Dedifferentiated amniotic fluid mesenchymal stem cell (primary cell): ENCODE measurements at regions not wholly inside any gene's neighbourhood (a gene's known extent, or its start where the extent isn't known, plus 50 kb on each side); places are given as distances from the start of the nearest gene placed in this dataset.

Experiments
- DNase-seq: peaks from one replicate; pipeline ENCODE4 v3.0.0-alpha.2; 2016; ENCODE audit errors: extremely low spot score

- no peak for DNase-seq
Measured at GRCh38 chr10:2981361-2981801, 86.0 kb upstream of the PFKP start.

- no peak for DNase-seq
Measured at GRCh38 chr10:2980791-2981360, 86.5 kb upstream of the PFKP start.

GRCh38 chr10:2980116-2980515 is 87.2 kb upstream of the PFKP start:
- no peak for DNase-seq

DNA sequence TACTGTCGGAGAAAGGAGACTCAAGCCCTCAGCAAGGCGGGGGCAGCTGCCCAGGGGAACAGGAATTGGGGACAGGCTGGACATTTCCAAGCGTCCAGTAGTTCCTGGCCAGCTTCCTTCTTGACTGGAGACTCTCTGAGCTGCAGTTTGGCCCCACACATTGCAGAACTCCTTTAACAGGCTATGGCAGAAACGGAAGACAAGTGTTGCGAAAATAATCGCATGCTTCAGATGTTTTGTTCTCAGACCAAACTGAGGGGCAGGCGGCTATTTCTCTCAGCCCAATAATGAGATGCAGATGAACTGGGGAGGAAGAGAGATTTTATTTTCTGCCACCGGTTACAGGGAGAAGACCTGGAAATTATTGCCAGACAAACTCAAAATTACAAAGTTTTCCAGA is 88.0 kb upstream of the PFKP start:
- DNase-seq: no peak

- no peak for DNase-seq
Measured at GRCh38 chr10:2978574-2979273, 88.6 kb upstream of the PFKP start.

- peak; percentile 74 for DNase-seq
Measured at GRCh38 chr10:2978111-2978510, 89.2 kb upstream of the PFKP start.

DNA sequence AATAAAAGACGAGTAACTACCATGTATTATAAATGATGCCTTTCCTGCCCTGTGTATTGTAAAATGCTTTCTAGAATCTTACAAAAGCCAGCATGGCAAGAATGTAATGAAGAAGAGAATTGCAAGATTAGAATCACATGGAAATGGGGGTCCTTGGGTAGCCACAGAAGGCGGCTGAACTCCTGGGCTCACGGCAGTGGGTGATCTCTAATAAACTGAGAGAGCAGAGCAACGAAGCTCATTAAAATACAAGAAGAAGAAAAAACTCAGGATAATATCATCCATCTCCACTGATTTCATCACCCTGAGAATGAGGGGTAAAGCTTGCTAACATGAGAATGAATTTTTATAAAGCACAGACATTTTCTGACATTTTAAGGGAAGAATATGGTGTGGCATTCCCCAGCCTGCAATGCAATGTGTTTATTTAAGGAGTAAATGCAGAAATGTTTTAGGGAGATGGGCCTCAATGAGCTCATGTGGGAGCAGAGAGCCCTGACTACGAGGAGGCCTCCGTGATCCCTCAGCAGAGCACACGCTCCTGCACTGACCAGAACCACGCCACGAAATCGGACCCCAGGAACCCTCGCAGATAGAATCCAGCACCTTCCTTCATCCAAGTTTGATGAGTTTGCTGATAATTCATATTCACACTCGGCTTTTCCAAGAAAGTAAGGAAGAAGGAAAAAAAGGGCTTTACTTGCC is 92.7 kb upstream of the PFKP start:
- no peak for DNase-seq

DNA sequence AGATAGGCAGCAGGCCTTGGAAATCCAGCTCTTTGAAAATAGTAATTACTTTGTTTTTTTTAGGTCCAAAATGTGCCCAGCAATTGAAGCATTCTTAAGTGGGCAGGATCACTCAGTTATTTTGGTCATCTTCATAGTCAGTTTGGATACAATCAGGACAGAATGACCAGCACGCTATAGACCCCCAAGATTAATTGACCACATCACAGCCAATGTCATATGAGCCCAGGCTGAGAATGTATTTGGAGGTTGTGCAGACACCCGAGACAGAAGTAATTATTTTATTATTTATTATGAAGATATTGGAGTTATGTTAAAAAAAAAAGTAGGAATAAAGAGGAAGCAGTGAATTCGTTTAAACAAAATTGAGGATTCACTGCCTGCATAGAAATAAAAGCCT is 93.3 kb upstream of the PFKP start:
- DNase-seq: no peak

- DNase-seq: no peak
Measured at GRCh38 chr10:2972810-2973209, 94.5 kb upstream of the PFKP start.

GRCh38 chr10:2972216-2972615 is 95.1 kb upstream of the PFKP start:
- DNase-seq: no peak

GRCh38 chr10:2970190-2970823 is 97.0 kb upstream of the PFKP start:
- DNase-seq: no peak

GRCh38 chr10:2968401-2969058 is 98.8 kb upstream of the PFKP start:
- no peak for DNase-seq

DNA sequence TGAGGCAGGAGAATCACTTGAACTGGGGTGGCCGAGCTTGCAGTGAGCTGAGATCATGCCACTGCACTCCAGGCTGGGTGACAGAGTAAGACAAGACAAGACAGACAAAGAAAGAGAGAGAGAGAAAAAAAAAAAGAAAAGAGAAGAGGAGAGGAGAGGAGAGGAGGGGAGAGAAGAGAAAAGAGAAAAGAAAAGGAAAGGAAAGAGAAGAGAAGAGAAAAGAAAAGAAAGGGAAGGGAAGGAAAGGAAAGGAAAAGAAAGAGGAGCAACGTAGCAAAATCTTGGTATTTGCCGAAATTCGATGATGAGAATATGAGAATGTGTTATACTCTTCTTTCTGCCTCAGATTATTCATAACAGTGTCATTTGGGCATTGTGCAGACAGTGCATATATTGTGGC is 101.2 kb upstream of the PFKP start:
- no peak for DNase-seq

- DNase-seq: no peak
Measured at GRCh38 chr10:2964632-2965296, 102.6 kb upstream of the PFKP start.

DNA sequence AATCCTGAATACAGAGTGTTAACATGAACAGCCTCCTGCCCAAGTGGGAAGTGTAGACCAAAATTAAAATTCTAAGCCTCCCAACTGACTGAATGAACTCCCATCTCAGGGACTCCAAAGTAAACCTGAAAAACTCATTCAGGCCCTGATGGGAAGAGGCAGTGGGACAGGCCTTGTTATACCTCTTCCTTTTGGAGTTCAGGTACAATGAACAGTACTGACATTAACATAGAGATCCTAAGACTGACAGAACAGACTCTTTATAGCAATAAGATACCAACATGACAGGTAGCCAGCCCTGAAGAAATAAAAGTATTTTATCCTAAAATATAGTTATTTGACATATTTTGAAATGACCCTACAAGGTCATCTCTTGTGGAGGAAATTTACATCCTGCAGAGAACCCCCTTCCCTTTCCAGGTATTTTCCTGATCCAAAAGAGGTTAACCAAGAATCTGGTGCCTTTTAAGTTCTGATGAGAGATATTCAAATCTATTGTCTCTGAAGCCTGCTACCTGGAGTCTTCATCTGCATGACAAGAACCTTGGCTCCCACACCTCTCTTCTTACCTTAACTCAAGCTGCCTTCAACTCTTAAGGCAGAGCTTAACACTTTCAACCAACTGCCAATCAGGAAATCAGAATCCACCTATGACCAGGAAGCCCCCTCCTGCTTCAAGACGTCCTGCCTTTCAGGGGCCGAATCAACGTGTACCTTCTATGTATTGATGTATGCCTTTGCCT is 103.3 kb upstream of the PFKP start:
- DNase-seq: no peak

DNA sequence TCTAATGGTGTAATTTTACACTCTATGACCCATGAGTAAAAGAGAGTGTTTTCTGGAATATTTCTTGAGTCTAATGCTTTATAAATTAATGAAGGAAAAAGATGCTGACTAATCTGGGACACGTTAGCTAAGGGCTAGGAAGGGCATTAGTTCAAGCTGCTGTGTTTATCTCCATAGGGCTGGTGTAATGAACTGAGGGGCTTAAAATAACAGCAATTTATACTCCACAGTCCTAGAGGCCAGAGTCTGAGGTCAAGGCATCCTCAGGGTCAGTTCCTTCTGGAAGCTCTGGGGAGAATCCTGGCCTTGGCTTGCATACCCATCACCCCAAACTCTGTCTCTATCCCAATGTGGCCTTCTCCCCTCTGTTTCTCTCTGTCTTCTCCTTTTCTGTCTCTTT is 105.2 kb upstream of the PFKP start:
- DNase-seq: no peak

- DNase-seq: no peak
Measured at GRCh38 chr10:2958659-2959058, 108.7 kb upstream of the PFKP start.

GRCh38 chr10:2957785-2958184 is 109.6 kb upstream of the PFKP start:
- no peak for DNase-seq

DNA sequence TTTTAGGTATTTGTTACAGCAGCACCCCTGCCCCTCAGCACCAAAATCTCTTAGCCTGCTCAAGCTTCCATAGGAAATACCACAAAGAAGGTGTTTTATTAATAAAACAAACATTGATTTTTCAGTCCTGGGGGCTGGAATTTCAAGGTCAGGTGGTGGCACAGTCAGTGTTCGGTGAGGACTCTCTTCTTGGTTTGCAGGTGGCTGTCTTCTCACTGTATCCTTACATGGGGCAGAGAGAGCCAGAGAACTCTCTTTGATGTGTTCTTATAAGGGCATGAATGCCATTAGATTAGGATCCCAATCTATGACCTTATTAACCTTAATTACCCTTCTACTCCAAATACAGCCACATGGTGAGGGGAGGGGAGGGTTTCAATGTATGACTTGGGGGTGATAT is 112.3 kb upstream of the PFKP start:
- DNase-seq: no peak

- no peak for DNase-seq
Measured at GRCh38 chr10:2953495-2953894, 113.9 kb upstream of the PFKP start.

DNA sequence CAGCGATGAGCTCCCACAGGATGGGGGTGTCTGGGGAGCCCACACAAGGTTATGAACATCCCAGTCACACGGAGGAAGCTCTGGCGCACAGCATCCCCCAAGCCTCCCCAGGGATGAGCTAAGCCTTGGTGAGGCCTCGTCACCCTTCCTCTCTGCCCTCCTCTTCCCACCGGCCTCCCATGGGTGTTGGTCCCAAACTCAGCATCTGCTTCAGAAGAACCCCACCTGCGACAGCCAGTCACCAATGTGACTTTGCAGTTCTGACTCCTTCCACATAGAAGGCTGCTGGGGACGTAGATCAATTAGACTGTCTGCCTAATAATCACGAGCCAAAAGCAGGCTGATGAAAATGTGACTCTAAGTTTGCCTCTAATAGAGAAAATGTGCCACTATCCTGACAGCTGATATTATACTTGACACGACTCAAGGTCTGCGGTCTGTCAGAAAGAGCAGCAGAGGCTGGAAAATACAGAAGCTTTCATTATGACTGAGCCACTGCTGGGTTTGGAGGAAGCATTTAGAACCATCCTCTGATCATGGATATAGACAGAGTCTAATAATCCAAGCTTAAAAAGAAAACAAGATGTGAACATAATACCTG is 116.0 kb upstream of the PFKP start:
- DNase-seq: no peak
